ENCODE measurements at regions not wholly inside any gene's neighbourhood (a gene's known extent, or its start where the extent isn't known, plus 50 kb on each side); places are given as distances from the start of the nearest gene placed in this dataset.

DNA sequence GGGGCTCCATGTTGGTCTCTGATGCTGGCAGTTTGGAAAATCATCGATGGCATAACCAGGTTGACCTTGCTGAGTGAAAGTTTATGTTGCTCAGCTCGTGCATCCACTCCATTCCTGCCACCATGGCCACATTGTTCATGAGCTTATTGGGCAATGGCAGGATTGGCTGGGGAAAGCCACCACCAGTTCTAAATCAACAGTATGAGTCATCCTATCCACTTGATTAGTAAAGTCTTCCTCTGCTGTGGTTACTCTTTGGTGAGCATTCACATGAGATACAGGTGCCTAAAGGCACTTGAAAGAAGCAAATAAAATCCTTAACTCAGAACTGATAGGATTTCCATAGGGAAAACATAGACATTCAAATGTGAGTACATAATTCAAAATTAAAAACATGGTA is 131.8 kb upstream of the FBN2 start:
- no peaks in the 10 kb centered on the region for H3K27me3 ChIP-seq (ENCODE audit: control insufficient read depth, insufficient read depth, low read length)
- POLR2A ChIA-PET = no interaction called here
- H3K9me3 ChIP-seq (ENCODE audit: control insufficient read depth, insufficient read depth, low read depth, low read length) = no peaks in the 10 kb centered on the region
- DNase-seq (ENCODE audit: low read depth, low spot score) = no peak
- H3K4me1 ChIP-seq (ENCODE audit: control insufficient read depth, insufficient read depth, low read length) = no peaks in the 10 kb centered on the region
- in situ Hi-C loops (cut with HindIII; ENCODE audit: low pct_unique_long_range_greater_than_20kb, low sequenced_read_pairs) = no loop called here
- H3K27ac ChIP-seq (ENCODE audit: low read length) = no peak overlapping the region
- BruUV-seq (replicated peaks) = no TSS peak
- TF ChIP-seq, protein P1, sequence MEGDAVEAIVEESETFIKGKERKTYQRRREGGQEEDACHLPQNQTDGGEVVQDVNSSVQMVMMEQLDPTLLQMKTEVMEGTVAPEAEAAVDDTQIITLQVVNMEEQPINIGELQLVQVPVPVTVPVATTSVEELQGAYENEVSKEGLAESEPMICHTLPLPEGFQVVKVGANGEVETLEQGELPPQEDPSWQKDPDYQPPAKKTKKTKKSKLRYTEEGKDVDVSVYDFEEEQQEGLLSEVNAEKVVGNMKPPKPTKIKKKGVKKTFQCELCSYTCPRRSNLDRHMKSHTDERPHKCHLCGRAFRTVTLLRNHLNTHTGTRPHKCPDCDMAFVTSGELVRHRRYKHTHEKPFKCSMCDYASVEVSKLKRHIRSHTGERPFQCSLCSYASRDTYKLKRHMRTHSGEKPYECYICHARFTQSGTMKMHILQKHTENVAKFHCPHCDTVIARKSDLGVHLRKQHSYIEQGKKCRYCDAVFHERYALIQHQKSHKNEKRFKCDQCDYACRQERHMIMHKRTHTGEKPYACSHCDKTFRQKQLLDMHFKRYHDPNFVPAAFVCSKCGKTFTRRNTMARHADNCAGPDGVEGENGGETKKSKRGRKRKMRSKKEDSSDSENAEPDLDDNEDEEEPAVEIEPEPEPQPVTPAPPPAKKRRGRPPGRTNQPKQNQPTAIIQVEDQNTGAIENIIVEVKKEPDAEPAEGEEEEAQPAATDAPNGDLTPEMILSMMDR (IDR thresholded peaks at IDR 0.05) = no peak
- TF ChIP-seq SIN3A (IDR thresholded peaks at IDR 0.05; ENCODE audit: borderline replicate concordance, insufficient read depth, low read depth, low read length) (no peak), POLR2AphosphoS5 (IDR thresholded peaks at IDR 0.05; ENCODE audit: low read depth, low read length) (no peak), REST (IDR thresholded peaks at IDR 0.05; ENCODE audit: insufficient read depth in 1 of 2, low read depth in 2 of 2, low read length in 1 of 2) (no peak), TCF7L2 (IDR thresholded peaks at IDR 0.05; ENCODE audit: low read depth, low read length) (no peak)
- CTCF ChIA-PET = no interaction called here
- H3K36me3 ChIP-seq (ENCODE audit: control insufficient read depth, insufficient read depth, low read length) = no peaks in the 10 kb centered on the region
- intact Hi-C loops (cut with micrococcal nuclease; ENCODE audit: unreplicated experiment) = loop anchor here (10.0 kb wide), 1 partner anchor 175 kb away; no protein-coding TSS in a partner anchor
- ATAC-seq = no peak
- no peak overlapping the region for H3K4me3 ChIP-seq (ENCODE audit: low read depth in 2 of 2, low read length in 2 of 2)

GRCh38 chr5:128671943-128672342 is 133.9 kb upstream of the FBN2 start:
- no peaks in the 10 kb centered on the region for H3K9me3 ChIP-seq (ENCODE audit: control insufficient read depth, insufficient read depth, low read depth, low read length)
- in situ Hi-C loops (cut with HindIII; ENCODE audit: low pct_unique_long_range_greater_than_20kb, low sequenced_read_pairs) = no loop called here
- no peaks in the 10 kb centered on the region for H3K4me1 ChIP-seq (ENCODE audit: control insufficient read depth, insufficient read depth, low read length)
- POLR2A ChIA-PET = no interaction called here
- TF ChIP-seq, protein P1 (IDR thresholded peaks at IDR 0.05) = no peak
- TF ChIP-seq REST (IDR thresholded peaks at IDR 0.05; ENCODE audit: insufficient read depth in 1 of 2, low read depth in 2 of 2, low read length in 1 of 2) (no peak), TCF7L2 (IDR thresholded peaks at IDR 0.05; ENCODE audit: low read depth, low read length) (no peak), SIN3A (IDR thresholded peaks at IDR 0.05; ENCODE audit: borderline replicate concordance, insufficient read depth, low read depth, low read length) (no peak), POLR2AphosphoS5 (IDR thresholded peaks at IDR 0.05; ENCODE audit: low read depth, low read length) (no peak)
- H3K4me3 ChIP-seq (ENCODE audit: low read depth in 2 of 2, low read length in 2 of 2) = no peak overlapping the region
- no peak overlapping the region for H3K27ac ChIP-seq (ENCODE audit: low read length)
- CTCF ChIA-PET = no interaction called here
- no peaks in the 10 kb centered on the region for H3K36me3 ChIP-seq (ENCODE audit: control insufficient read depth, insufficient read depth, low read length)
- intact Hi-C loops (cut with micrococcal nuclease; ENCODE audit: unreplicated experiment) = no loop called here
- BruUV-seq (replicated peaks) = no TSS peak
- DNase-seq (ENCODE audit: low read depth, low spot score) (no peak), ATAC-seq (no peak)
- no peaks in the 10 kb centered on the region for H3K27me3 ChIP-seq (ENCODE audit: control insufficient read depth, insufficient read depth, low read length)
